Hindlimb muscle (tissue), 1 donor: ENCODE measurements at regions not wholly inside any gene's neighbourhood (a gene's known extent, or its start where the extent isn't known, plus 50 kb on each side); places are given as distances from the start of the nearest gene placed in this dataset.
"Not testable (repeated sequence)": the region's sequence is repeated elsewhere in the genome, so short reads cannot be mapped to it uniquely, and the experiment has no call there.

Experiments
- DNase-seq: peaks from one replicate; pipeline ENCODE4 v3.0.0-alpha.2; 2013

DNA sequence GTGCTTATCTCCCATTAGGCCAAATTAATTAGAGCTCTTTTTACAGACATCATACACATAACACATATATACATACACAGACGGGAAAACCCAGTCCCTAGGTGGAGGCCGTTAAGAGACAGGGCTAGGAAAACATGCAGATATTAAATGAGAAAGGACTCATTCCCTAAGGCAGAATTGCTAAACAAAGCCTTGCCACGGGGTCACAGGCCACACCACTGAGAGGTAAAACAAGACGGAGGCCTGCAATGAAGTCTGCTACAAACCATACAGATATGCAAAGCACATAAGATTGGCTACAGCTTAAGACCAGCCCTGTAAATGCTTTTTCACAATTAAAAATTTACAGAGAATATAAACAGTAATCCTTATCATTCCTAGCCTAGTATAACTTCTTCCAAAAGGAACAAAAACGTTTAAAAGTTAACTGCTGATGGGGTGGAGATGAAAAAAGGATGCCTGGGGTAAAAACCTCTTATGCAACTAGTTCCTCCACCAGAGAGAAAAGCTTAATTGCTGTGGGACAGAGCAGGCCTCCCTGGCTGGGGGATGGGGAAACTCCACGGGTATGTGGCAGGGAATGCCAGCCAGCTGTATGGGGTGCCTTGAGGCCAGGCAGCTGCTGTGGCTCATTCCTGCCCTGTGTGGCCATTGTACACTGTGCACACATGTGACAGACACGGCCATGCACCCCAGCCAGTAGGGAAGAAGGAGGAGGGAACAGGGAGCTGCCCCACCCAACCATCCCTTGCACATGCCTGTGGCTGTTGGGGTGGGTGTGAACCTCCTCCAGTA lies 481.4 kb upstream of the LMCD1 start:
- DNase-seq = no peak

DNA sequence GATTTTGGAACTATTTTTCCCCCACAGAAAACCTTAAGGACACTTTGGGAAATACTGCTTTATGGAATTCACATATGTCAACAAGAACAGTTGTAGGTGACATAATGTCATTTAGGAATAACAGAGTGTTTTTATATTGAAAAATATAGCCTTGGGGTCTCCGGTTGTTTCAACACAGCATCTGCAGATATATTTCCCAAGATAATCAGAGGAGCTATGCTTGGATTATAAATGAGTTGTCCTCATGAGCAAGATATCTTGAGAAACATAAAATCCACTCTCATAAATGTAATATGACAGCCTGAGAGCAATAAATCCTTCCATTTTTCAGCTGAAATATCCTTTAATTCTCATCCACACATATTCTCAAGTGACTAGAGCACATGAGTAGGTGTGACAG lies 473.7 kb upstream of the LMCD1 start:
- no peak for DNase-seq

- DNase-seq = no peak
Observed at GRCh38 chr3:8050283-8050682, 451.3 kb upstream of the LMCD1 start.

- peak; percentile 22 for DNase-seq
Observed at GRCh38 chr3:8052659-8053058, 449.0 kb upstream of the LMCD1 start.

GRCh38 chr3:8068135-8068534 lies 433.5 kb upstream of the LMCD1 start:
- not testable (repeated sequence) for DNase-seq

- DNase-seq = no peak
Observed at GRCh38 chr3:8069471-8069870, 432.2 kb upstream of the LMCD1 start.

DNA sequence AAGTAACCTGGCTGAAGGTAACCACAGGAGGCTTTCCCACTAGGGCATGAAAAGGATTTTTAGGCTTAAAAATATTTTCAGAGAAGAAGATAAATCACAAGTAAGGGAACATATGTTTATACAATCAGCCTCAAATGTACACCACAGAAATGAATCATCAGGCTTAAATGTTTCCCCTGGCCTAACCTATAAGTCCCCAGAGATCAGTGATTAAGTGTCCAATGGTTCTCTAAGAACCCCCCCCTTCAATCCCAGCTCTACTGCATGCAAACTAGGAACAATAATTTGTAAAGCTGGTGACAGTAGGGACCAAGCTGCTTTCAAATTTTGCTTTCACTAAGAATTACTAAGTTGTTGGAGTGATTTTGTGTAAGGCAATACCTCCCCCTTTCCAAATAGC lies 431.6 kb upstream of the LMCD1 start:
- no peak for DNase-seq

- not testable (repeated sequence) for DNase-seq
Observed at GRCh38 chr3:8074740-8075139, 426.9 kb upstream of the LMCD1 start.

GRCh38 chr3:8077126-8077525 lies 424.5 kb upstream of the LMCD1 start:
- DNase-seq = no peak

- no peak for DNase-seq
Observed at GRCh38 chr3:8080464-8080863, 421.2 kb upstream of the LMCD1 start.

DNA sequence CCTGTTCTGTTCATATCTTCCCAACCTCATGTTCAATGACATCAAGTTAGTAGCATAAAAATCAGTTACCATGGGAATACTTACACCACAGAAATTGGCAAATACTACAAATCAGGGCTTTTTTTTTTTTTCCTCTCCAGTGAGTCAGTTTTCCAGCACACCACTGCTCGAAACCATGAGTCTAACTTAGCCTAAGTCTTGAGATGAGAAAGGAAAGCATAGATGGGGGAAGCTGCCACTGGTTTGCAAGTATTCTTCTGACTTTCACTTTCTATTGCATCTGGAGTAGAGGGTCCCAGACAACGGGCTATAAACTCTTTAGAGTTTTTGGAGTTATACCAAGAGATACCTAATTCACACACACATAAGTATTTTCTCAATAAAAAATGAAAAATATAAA lies 416.1 kb upstream of the LMCD1 start:
- DNase-seq = no peak

- no peak for DNase-seq
Observed at GRCh38 chr3:8087951-8088350, 413.7 kb upstream of the LMCD1 start.

- no peak for DNase-seq
Observed at GRCh38 chr3:8094415-8094814, 407.2 kb upstream of the LMCD1 start.

DNA sequence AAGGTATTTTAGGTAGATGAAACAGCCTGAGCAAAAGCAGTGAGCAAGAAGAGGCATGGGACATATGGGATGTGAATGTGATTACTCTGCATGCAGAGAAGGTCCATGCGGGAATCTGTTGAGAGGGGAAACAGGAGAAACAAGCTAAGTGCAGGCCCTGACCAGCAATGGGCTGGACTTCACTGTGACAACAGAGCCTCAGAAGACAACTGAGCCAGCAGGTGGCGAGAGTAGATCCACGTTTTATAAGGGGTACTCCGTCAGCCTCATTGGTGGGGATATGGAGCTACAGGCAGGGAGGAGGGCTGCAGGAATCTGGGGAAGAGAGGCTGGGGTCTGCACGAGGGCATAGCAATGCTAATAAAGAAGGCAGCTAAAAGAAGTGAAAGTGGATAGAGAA lies 405.9 kb upstream of the LMCD1 start:
- no peak for DNase-seq

DNA sequence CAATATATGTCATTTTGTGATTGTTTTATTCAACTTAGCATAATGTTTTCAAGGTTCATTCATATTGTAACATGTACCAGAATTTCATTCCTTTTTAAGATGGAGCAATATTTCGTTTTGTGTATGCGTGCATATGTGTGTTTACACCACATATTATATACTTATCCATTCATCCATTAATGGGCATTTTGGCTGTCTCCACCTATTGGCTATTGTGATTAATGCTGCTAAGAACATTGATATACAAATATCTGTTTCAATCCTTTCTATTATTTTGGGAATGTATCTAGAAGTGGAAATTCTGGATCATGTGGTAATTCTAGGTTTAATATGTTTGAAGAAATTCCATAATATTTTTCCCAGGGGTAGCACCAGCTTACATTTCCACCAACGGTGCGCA lies 403.9 kb upstream of the LMCD1 start:
- no peak for DNase-seq

DNA sequence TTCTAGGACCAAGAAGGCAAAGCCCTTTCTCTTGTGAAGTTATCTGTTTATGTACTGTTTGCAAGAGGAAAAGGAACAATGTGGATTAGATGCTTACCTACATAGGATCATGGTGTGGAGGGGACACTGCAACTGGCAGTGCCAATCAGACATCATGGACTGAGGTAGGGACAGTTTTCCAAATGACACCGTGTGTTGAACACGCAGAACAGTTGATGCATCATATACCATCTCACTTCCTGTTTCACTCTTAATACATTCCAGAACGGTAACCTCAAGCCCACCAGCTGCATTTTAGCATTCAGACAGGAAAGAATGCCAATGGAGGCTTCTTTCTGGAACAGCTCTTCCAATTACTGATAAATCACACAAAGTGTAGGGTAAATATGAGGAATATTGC lies 397.7 kb upstream of the LMCD1 start:
- DNase-seq = no peak

- DNase-seq = no peak
Observed at GRCh38 chr3:8106921-8107320, 394.7 kb upstream of the LMCD1 start.

DNA sequence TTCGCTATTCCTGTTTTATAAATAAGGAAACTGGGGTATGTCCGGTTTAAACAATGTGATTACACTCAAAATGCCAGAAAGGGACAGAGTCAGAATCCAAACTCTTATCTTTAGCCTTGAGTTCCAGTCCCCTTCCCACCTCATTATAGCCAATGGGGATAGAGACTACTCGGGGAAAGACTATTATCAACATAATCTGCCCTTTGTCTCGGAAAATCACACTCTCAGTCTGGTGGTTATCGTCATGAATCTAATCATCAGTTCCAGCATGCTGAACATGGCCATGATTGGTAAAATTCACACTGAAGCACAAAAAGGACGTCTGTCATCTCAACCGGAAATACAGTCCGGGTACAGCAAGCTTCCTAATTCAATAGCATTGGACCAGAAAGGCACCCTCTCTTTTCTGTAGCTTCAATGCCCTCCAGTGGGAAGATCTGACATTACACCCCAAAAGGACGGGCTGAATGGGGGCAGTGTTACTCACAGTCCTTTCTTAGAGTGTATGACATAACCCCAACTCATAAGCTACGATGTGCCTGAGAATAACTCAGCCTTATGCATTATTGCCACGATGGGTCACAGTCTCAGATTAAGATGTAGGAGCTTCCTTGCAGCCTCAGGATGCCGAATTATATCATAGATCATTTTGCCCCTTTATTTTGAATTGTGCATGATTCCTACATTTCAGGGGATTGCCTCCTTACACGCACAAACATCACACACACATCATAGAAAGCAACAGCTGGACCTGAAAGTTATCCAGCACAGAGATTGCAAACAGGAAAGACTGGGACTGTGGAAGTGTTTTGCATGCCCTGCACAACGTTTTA lies 390.4 kb upstream of the LMCD1 start:
- peak; percentile 70 for DNase-seq

DNA sequence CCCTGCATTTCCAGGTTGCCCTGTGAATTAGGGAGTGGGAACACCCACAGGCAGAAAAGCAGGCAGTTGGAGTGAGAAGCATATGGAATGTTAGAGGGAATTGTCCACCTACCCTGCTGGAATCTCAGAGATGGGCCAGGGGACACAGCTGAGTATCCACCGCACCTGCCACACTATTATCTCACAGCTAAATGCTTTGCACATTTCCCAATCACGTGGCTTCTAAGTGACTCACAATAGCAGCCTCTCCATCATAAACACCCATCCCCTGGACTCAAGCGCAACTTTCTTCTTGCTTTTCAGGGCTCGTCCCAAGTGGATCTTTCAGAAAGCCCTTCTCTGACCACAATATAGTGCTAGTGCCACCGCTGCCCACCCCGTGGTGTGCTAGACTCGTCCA lies 389.0 kb upstream of the LMCD1 start:
- DNase-seq = no peak

GRCh38 chr3:8113626-8114025 lies 388.0 kb upstream of the LMCD1 start:
- DNase-seq = no peak

DNA sequence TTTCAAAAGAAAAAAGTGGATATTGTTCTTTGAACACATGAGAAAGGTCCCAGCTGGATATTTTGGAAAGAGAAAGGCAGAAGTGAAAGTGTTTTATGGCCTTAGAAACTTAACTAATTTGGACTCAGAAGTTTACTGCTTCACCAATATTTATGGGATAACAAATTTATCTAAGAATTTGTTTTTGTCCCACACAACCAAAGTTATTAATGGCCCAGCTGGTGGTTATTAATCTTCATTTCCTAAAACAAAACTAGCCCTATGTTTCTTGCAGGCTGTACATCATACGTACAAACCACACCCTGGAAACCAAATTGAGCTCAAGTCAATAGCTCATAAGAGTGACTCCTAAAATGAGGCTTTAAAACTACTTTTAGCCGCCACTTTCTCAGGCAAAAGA lies 372.9 kb upstream of the LMCD1 start:
- DNase-seq = no peak

GRCh38 chr3:8136553-8136952 lies 365.1 kb upstream of the LMCD1 start:
- DNase-seq = no peak

GRCh38 chr3:8143186-8143585 lies 358.4 kb upstream of the LMCD1 start:
- DNase-seq = no peak

GRCh38 chr3:8145661-8146060 lies 356.0 kb upstream of the LMCD1 start:
- DNase-seq = no peak
